IgD-negative memory B cell (primary cell): ENCODE measurements at regions not wholly inside any gene's neighbourhood (a gene's known extent, or its start where the extent isn't known, plus 50 kb on each side); places are given as distances from the start of the nearest gene placed in this dataset.

Source experiments
- H3K27ac Mint-ChIP-seq, 3 donors: one replicate each; pipeline ENCODE4 v1.8.0; 2020 to 2022; ENCODE audit warnings: mild to moderate bottlenecking in 3 of 3, mixed read lengths in 3 of 3, moderate library complexity in 1 of 3
- H3K27me3 Mint-ChIP-seq: one replicate; pipeline ENCODE4 v1.8.0; 2021; ENCODE audit warnings: mixed read lengths
- H3K36me3 Mint-ChIP-seq: one replicate; pipeline ENCODE4 v1.8.0; 2020; ENCODE audit warnings: mild to moderate bottlenecking, mixed read lengths
- H3K4me1 Mint-ChIP-seq, 3 donors: one replicate each; pipeline ENCODE4 v1.8.0; 2020 to 2022; ENCODE audit warnings: mixed read lengths in 3 of 3, mild to moderate bottlenecking in 1 of 3
- H3K4me3 Mint-ChIP-seq, 4 donors: one replicate each; pipeline ENCODE4 v1.8.0; 2020 to 2022; ENCODE audit warnings: mild to moderate bottlenecking in 4 of 4, mixed read lengths in 4 of 4, moderate library complexity in 3 of 4
- H3K9me3 Mint-ChIP-seq, 3 donors: one replicate each; pipeline ENCODE4 v1.8.0; 2020 to 2021; ENCODE audit warnings: mixed read lengths in 3 of 3, mild to moderate bottlenecking in 1 of 3

DNA sequence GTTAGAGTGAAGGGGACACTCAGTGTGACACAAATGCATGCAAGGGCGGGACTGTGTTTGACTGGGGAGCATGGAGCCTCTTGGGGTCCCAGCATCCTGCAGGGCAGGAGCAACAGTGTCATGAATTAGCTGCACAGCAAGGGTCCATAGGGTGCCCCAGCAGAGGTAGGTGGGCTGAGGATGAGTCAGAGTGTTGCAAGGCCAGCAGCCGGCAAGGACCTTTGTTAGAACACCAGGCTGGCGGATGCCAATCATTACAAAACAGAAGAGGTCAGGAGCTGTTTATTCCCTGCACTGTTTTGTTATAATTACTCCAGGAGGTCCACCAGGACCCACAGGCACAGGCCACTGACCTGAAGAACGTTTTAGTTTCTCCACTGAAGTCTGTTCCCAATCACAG is 362.2 kb upstream of the DUSP10 start:
- Mint-ChIP-seq H3K36me3 (no peaks in the 10 kb centered on the region), H3K9me3 (no peaks in the 10 kb centered on the region), H3K4me1 (no peaks in the 10 kb centered on the region), H3K4me3 (no peak overlapping the region), H3K27me3 (peaks cover 6% of the 10 kb centered on the region), H3K27ac (no peak overlapping the region)

DNA sequence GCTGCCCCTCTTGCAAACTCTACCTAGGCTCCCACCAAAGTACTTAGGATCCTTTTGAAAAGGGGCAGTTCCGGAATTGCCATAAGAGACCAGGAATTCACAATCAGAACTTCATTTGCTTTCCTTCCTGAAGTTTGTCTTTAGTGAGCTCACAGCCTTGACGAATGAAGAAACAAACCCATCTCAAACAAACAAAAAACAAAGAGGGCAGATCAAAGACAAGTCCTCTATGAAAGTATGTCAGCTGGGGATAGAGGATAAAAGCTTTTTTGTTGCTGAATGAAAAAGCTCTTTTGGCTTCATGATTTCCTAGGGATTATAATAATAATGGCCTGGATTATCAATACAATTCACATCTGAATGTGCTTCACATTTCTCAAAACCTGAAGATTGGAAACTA is 357.9 kb upstream of the DUSP10 start:
- Mint-ChIP-seq H3K9me3 (no peaks in the 10 kb centered on the region), H3K36me3 (no peaks in the 10 kb centered on the region), H3K4me3 (no peak overlapping the region), H3K27ac (no peak overlapping the region), H3K4me1 (no peaks in the 10 kb centered on the region), H3K27me3 (peaks cover 6% of the 10 kb centered on the region)

- Mint-ChIP-seq H3K9me3 (no peaks in the 10 kb centered on the region), H3K4me3 (no peak overlapping the region), H3K27me3 (peaks cover 1% of the 10 kb centered on the region), H3K4me1 (no peaks in the 10 kb centered on the region), H3K27ac (no peak overlapping the region), H3K36me3 (no peaks in the 10 kb centered on the region)
Measured at GRCh38 chr1:222098404-222098803, 356.5 kb upstream of the DUSP10 start.

DNA sequence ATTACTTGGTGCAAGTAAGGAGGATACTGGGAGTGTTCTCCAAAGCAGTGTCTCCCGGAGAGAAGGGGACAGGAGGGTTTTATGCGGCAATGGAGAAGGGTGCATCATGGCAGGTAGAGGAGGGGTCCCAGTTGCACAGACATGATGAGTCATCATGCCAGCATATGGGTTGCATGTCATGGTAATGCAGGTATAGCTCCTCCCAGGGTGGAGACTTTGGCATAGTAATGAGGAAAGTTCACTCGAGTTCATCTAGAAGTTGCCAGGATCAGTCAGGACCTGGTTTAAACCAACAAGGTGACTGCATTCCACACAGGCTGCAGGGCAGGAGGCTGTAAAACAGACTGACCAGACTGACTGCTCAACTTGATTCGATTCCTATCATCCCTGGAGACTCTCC is 355.7 kb upstream of the DUSP10 start:
- H3K27me3 Mint-ChIP-seq, result peaks cover 1% of the 10 kb centered on the region
- no peaks in the 10 kb centered on the region for H3K36me3 Mint-ChIP-seq
- H3K9me3 Mint-ChIP-seq, result no peaks in the 10 kb centered on the region
- no peak overlapping the region for H3K4me3 Mint-ChIP-seq
- no peaks in the 10 kb centered on the region for H3K4me1 Mint-ChIP-seq
- no peak overlapping the region for H3K27ac Mint-ChIP-seq

- Mint-ChIP-seq H3K36me3 (no peaks in the 10 kb centered on the region), H3K4me1 (no peaks in the 10 kb centered on the region), H3K27ac (no peak overlapping the region), H3K27me3 (no peaks in the 10 kb centered on the region), H3K4me3 (no peak overlapping the region), H3K9me3 (no peaks in the 10 kb centered on the region)
Measured at GRCh38 chr1:222096883-222097282, 355.0 kb upstream of the DUSP10 start.

GRCh38 chr1:222096476-222096772 is 354.5 kb upstream of the DUSP10 start:
- Mint-ChIP-seq H3K9me3 (no peaks in the 10 kb centered on the region), H3K27ac (no peak overlapping the region), H3K36me3 (no peaks in the 10 kb centered on the region), H3K4me1 (no peaks in the 10 kb centered on the region), H3K4me3 (no peak overlapping the region), H3K27me3 (no peaks in the 10 kb centered on the region)

- Mint-ChIP-seq H3K27ac (no peak overlapping the region), H3K36me3 (no peaks in the 10 kb centered on the region), H3K4me3 (no peak overlapping the region), H3K27me3 (no peaks in the 10 kb centered on the region), H3K4me1 (no peaks in the 10 kb centered on the region), H3K9me3 (no peaks in the 10 kb centered on the region)
Measured at GRCh38 chr1:222095606-222096475, 354.0 kb upstream of the DUSP10 start.

DNA sequence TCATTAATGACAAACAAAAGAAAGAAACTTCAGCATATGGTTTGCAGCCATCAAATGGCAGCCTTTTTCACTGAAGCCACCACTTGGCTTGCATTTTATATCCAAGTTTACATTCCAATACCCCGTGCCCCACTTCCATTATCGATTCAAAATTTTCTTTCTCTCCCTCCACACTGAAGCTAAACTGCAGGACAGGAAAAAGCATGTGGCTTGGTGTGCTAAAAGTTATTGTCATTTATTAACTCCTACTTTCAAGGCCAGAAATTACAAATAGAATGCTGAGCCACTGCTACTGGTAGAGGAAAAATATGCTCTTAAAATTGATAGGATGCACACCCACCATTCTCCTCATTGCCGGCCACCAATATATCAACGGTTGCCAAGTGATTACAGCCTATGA is 351.6 kb upstream of the DUSP10 start:
- no peak overlapping the region for H3K4me3 Mint-ChIP-seq
- no peaks in the 10 kb centered on the region for H3K4me1 Mint-ChIP-seq
- H3K27me3 Mint-ChIP-seq, result peaks cover 2% of the 10 kb centered on the region
- H3K27ac Mint-ChIP-seq, result no peak overlapping the region
- H3K9me3 Mint-ChIP-seq, result no peaks in the 10 kb centered on the region
- no peaks in the 10 kb centered on the region for H3K36me3 Mint-ChIP-seq

- peaks cover 4% of the 10 kb centered on the region for H3K27me3 Mint-ChIP-seq
- peak overlapping the region in 1 of 3 donors; percentile 26 for H3K27ac Mint-ChIP-seq
- H3K4me3 Mint-ChIP-seq, result no peak overlapping the region
- no peaks in the 10 kb centered on the region for H3K9me3 Mint-ChIP-seq
- H3K36me3 Mint-ChIP-seq, result no peaks in the 10 kb centered on the region
- no peaks in the 10 kb centered on the region for H3K4me1 Mint-ChIP-seq
Measured at GRCh38 chr1:222090103-222090502, 348.2 kb upstream of the DUSP10 start.

DNA sequence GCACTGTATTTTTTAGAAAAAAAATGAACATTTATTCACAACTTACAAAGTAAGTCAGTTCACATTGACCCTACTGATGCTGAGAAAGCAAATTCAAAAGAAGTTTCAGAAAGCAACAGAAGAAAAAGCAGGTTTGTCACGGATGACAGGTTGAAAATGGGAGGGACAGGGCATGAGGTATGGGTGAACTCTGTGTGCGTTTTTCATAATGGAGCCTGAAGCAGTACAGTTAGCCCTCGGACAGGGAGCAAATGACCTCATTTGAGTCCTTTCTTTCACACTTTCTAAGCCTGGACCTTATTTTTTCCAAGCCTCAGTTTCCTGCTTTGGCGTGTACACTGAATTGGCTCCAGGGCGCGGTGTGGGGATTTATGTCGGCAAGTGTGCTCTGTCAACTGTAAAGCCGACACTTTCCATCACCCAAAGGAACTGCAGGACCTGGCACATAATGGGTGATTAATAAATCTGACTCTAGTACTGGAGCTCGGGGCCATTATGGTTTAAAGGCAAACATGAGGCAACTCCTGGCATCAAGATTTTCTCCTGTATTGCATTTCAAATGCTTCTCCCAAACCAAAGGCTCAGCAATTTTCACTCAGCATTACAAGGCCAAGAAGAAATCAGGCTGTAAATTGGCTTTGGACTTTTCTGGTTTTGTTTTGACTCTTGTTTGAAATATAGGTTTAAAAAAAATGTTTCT is 345.5 kb upstream of the DUSP10 start:
- no peaks in the 10 kb centered on the region for H3K9me3 Mint-ChIP-seq
- peaks cover 5% of the 10 kb centered on the region for H3K27me3 Mint-ChIP-seq
- no peak overlapping the region for H3K4me3 Mint-ChIP-seq
- H3K36me3 Mint-ChIP-seq, result no peaks in the 10 kb centered on the region
- no peak overlapping the region for H3K27ac Mint-ChIP-seq
- H3K4me1 Mint-ChIP-seq, result no peaks in the 10 kb centered on the region

GRCh38 chr1:222084996-222085395 is 343.1 kb upstream of the DUSP10 start:
- H3K36me3 Mint-ChIP-seq, result no peaks in the 10 kb centered on the region
- no peak overlapping the region for H3K27ac Mint-ChIP-seq
- H3K4me3 Mint-ChIP-seq, result no peak overlapping the region
- H3K27me3 Mint-ChIP-seq, result peaks cover 5% of the 10 kb centered on the region
- peaks cover 0 to 2% (median 0%) of the 10 kb centered on the region in 3 donors for H3K4me1 Mint-ChIP-seq
- H3K9me3 Mint-ChIP-seq, result no peaks in the 10 kb centered on the region

DNA sequence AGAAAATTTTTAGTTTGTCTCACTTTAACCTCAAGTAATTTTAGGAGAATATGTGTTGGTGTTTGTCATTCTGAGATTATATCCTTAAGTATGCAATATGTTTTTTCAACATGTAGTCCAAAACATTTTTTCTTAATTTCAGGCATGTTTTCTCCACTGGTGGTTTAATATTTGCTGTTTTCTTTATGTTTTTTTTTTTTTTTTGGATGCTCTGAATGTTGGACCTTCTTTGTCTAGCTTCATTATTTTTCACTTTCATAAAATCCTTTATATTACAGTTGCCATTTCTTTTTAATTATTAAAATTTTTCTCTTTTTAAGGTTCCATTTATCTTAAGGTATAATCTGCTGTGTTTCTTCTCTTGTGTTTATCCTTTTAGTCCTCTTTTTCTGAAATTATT is 342.2 kb upstream of the DUSP10 start:
- no peak overlapping the region for H3K4me3 Mint-ChIP-seq
- H3K27ac Mint-ChIP-seq, result no peak overlapping the region
- peaks cover 3% of the 10 kb centered on the region for H3K27me3 Mint-ChIP-seq
- peaks cover 0 to 2% (median 0%) of the 10 kb centered on the region in 3 donors for H3K4me1 Mint-ChIP-seq
- no peaks in the 10 kb centered on the region for H3K36me3 Mint-ChIP-seq
- H3K9me3 Mint-ChIP-seq, result no peaks in the 10 kb centered on the region

- H3K27me3 Mint-ChIP-seq, result peaks cover 1% of the 10 kb centered on the region
Measured at GRCh38 chr1:222081859-222082258, 340.0 kb upstream of the DUSP10 start.

DNA sequence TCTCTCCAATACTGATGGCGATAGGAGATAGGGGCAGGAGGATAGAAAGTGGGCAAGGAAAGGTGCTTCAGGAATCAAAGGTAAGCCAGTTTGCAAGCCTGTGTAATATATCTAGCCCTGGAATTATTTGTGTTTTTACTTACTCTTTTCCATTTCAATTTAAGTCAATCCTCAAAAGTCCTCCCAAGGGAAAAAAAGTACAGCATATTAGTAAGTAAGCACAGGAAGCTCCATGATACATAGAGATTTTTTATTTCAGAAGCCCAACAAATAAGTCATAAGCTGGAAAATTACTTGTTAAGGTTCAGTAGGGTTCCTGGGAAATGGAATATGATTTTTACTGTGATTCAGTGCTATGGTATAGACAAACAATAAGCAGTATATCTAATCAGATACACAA is 337.7 kb upstream of the DUSP10 start:
- H3K36me3 Mint-ChIP-seq, result no peaks in the 10 kb centered on the region
- no peak overlapping the region for H3K27ac Mint-ChIP-seq
- H3K4me3 Mint-ChIP-seq, result no peak overlapping the region
- H3K27me3 Mint-ChIP-seq, result peaks cover under 1% of the 10 kb centered on the region
- H3K9me3 Mint-ChIP-seq, result no peaks in the 10 kb centered on the region
- peaks cover 0 to 2% (median 0%) of the 10 kb centered on the region in 3 donors for H3K4me1 Mint-ChIP-seq

More at GRCh38 chr1:222081859-222082258, 340.0 kb upstream of the DUSP10 start:
- H3K36me3 Mint-ChIP-seq, result no peaks in the 10 kb centered on the region
- peaks cover 0 to 2% (median 0%) of the 10 kb centered on the region in 3 donors for H3K4me1 Mint-ChIP-seq
- no peak overlapping the region for H3K27ac Mint-ChIP-seq
- no peak overlapping the region for H3K4me3 Mint-ChIP-seq
- no peaks in the 10 kb centered on the region for H3K9me3 Mint-ChIP-seq

DNA sequence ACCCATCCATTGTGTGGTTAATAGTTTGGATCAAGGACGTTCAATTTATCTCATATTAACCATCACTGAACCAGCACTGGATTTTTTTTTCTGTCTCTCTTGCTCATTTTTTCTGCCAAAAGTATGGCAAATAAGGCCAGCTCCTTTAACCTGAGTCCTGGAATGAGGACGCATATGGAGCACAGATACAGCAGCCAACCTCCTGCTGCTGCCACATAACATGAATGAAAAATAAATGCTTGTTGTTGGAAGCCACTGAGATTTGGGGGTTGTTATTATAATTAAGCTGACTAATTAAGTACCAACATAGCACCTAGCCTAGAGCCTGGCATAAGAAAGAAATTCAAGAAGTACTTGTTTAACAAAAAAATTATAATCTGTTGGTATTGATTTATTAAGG is 335.3 kb upstream of the DUSP10 start:
- H3K36me3 Mint-ChIP-seq, result no peaks in the 10 kb centered on the region
- H3K27ac Mint-ChIP-seq, result no peak overlapping the region
- no peak overlapping the region for H3K4me3 Mint-ChIP-seq
- peaks cover 3% of the 10 kb centered on the region for H3K27me3 Mint-ChIP-seq
- H3K4me1 Mint-ChIP-seq, result peaks cover 0 to 2% (median 0%) of the 10 kb centered on the region in 3 donors
- H3K9me3 Mint-ChIP-seq, result no peaks in the 10 kb centered on the region

GRCh38 chr1:222074317-222074716 is 332.4 kb upstream of the DUSP10 start:
- no peaks in the 10 kb centered on the region for H3K36me3 Mint-ChIP-seq
- H3K4me3 Mint-ChIP-seq, result no peak overlapping the region
- H3K9me3 Mint-ChIP-seq, result no peaks in the 10 kb centered on the region
- no peaks in the 10 kb centered on the region for H3K4me1 Mint-ChIP-seq
- H3K27ac Mint-ChIP-seq, result no peak overlapping the region
- peaks cover 3% of the 10 kb centered on the region for H3K27me3 Mint-ChIP-seq
